MM.1S (cell line): ENCODE measurements at regions not wholly inside any gene's neighbourhood (a gene's known extent, or its start where the extent isn't known, plus 50 kb on each side); places are given as distances from the start of the nearest gene placed in this dataset.

Experiments
- EZH2 ChIP-seq: fragments of 300-600 bp; sonication (generic); optimal IDR thresholded peaks from 2 replicates; pipeline ENCODE3; 2017; ENCODE audit warnings: low read depth, mild to moderate bottlenecking, antibody characterized with exemption, low read length, mixed read lengths
- TF ChIP-seq, protein P1 (sequence below): fragments of 300-600 bp; sonication (generic); IDR thresholded peaks from 2 replicates; pipeline ENCODE4 v1.5.1; 2016; ENCODE audit warnings: antibody characterized with exemption, low read length, mixed read lengths

DNA sequence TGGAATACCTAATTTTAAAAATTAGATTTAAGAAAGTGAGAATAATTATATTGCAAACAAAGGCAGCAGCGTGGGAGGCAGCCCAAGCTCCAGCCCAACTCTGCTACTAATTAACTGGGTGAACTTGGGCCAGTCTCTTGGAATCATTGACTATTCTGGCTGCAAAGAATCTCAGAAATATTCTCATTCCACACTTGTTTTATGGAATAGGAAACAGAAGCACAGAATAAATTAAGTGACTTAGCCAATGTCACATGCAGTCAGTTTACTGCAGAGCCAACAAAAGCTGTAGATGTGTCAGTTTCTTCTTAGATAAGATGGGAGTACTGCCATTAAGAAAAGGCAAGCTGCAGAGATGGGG is 132.6 kb upstream of the FAM9B start:
- TF ChIP-seq, protein P1, sequence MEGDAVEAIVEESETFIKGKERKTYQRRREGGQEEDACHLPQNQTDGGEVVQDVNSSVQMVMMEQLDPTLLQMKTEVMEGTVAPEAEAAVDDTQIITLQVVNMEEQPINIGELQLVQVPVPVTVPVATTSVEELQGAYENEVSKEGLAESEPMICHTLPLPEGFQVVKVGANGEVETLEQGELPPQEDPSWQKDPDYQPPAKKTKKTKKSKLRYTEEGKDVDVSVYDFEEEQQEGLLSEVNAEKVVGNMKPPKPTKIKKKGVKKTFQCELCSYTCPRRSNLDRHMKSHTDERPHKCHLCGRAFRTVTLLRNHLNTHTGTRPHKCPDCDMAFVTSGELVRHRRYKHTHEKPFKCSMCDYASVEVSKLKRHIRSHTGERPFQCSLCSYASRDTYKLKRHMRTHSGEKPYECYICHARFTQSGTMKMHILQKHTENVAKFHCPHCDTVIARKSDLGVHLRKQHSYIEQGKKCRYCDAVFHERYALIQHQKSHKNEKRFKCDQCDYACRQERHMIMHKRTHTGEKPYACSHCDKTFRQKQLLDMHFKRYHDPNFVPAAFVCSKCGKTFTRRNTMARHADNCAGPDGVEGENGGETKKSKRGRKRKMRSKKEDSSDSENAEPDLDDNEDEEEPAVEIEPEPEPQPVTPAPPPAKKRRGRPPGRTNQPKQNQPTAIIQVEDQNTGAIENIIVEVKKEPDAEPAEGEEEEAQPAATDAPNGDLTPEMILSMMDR = no peak
- no peak for TF ChIP-seq EZH2
